ENCODE measurements at regions not wholly inside any gene's neighbourhood (a gene's known extent, or its start where the extent isn't known, plus 50 kb on each side); places are given as distances from the start of the nearest gene placed in this dataset.

DNA sequence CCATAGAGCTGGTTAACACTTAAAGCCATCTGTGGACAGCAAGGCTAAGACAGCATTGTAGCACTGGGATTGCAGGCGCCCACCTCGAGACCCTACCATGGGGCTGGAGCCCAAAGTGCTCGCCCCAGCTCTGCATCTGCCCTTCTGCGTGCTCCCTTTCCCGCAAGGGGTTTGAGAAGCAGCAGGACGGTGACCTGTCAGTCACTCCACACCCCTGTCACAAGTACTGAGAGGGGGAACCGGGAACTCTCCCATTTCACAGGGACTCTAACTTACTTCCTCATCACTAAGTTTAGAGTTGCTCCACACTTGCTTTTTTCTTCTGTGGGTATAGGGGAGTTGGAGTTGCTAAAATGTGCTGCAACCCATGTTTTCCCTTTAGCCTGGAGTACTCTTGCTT, 273.2 kb downstream of the SMARCA2 start:
- TF ChIP-seq, protein P1, sequence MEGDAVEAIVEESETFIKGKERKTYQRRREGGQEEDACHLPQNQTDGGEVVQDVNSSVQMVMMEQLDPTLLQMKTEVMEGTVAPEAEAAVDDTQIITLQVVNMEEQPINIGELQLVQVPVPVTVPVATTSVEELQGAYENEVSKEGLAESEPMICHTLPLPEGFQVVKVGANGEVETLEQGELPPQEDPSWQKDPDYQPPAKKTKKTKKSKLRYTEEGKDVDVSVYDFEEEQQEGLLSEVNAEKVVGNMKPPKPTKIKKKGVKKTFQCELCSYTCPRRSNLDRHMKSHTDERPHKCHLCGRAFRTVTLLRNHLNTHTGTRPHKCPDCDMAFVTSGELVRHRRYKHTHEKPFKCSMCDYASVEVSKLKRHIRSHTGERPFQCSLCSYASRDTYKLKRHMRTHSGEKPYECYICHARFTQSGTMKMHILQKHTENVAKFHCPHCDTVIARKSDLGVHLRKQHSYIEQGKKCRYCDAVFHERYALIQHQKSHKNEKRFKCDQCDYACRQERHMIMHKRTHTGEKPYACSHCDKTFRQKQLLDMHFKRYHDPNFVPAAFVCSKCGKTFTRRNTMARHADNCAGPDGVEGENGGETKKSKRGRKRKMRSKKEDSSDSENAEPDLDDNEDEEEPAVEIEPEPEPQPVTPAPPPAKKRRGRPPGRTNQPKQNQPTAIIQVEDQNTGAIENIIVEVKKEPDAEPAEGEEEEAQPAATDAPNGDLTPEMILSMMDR (tag by site-specific recombination; IDR thresholded peaks at IDR 0.05) = no peak
- no peak for TF ChIP-seq ZNF610 (tag by site-specific recombination; IDR thresholded peaks at IDR 0.05; ENCODE audit: borderline replicate concordance)
- no peak for TF ChIP-seq ZFP41 (tag by site-specific recombination; IDR thresholded peaks at IDR 0.05; ENCODE audit: borderline replicate concordance)
- TF ChIP-seq ZNF23 (tag by site-specific recombination; IDR thresholded peaks at IDR 0.05; ENCODE audit: borderline replicate concordance) = no peak
- TF ChIP-seq ZNF114 (tag by site-specific recombination; IDR thresholded peaks at IDR 0.05) = no peak
- TF ChIP-seq MYNN (tag by site-specific recombination; IDR thresholded peaks at IDR 0.05; ENCODE audit: borderline replicate concordance) = no peak
- no peak for TF ChIP-seq KLF1 (tag by site-specific recombination; IDR thresholded peaks at IDR 0.05)
- no peak for TF ChIP-seq ZNF837 (tag by site-specific recombination; IDR thresholded peaks at IDR 0.05)
